ENCODE measurements at regions not wholly inside any gene's neighbourhood (a gene's known extent, or its start where the extent isn't known, plus 50 kb on each side); places are given as distances from the start of the nearest gene placed in this dataset.

DNA sequence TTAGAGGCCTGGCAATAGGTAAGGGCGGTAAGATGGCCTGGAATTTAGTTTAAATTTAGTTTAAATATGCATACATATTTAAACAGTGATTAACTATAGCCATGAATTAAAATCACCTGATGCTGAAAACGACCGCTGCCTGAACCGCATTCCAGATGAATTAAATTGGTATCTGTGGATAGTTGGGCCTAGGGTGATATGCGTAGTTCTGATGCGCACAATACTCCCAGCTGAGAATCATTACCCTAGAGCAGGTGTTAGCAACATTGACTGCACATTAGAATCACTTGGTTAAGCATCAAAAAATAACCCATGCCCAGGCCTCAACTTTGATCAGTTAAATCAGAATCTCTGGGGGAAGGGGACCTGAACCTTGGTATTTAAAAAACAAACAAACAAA, 432.4 kb downstream of the GBA3 start:
- ChIA-PET CTCF (no interaction called here), POLR2A (ENCODE audit: unreplicated experiment) (no interaction called here)
- WGBS, 2 experiments (ENCODE audit: extremely low coverage in 2 of 2, insufficient read length in 1 of 2), result no CpG with 5 or more reads among the region's 6 CpGs
- H3K14ac ChIP-seq (replicated peaks; ENCODE audit: low read depth, low read length), result no peak overlapping the region
- H2AFZ ChIP-seq (replicated peaks; ENCODE audit: low read length, poor library complexity), result no peak overlapping the region
- no peak overlapping the region for H3K27ac ChIP-seq (ENCODE audit: insufficient read depth, low read length)
- ATAC-seq (ENCODE audit: low read depth) (no peak), DNase-seq (no peak)
- no peak overlapping the region for H2BK20ac ChIP-seq (ENCODE audit: low read depth, low read length)
- H4K91ac ChIP-seq (ENCODE audit: insufficient read depth, low read depth, low read length), result no peak overlapping the region
- in situ Hi-C loops (cut with MboI; ENCODE audit: low sequenced_read_pairs) (loop anchor here (25.0 kb wide), 1 partner anchor 1312 kb away; no protein-coding TSS in a partner anchor), dilution Hi-C loops (cut with HindIII; ENCODE audit: low sequenced_read_pairs, unreplicated experiment) (no loop called here), intact Hi-C loops (cut with micrococcal nuclease) (no loop called here)
- H4K20me1 ChIP-seq (ENCODE audit: insufficient read depth, low read length), result no peaks in the 10 kb centered on the region
- H3K9me3 ChIP-seq (ENCODE audit: control insufficient read depth, insufficient read depth, low read length), result no peaks in the 10 kb centered on the region
- no peak overlapping the region for H2BK120ac ChIP-seq (ENCODE audit: low read depth, low read length)
- H3K9ac ChIP-seq (ENCODE audit: low read depth, low read length), result no peak overlapping the region
- H3K4ac ChIP-seq (ENCODE audit: low read depth, low read length), result no peak overlapping the region
- H3K9me1 ChIP-seq (ENCODE audit: insufficient read depth, low read length), result no peaks in the 10 kb centered on the region
- no peaks in the 10 kb centered on the region for H3K36me3 ChIP-seq (ENCODE audit: control insufficient read depth, insufficient read depth, low read length)
- H3K4me3 ChIP-seq (ENCODE audit: insufficient read depth, low read depth, low read length), result no peak overlapping the region
- no TSS peak for BruUV-seq (replicated peaks)
- no peak overlapping the region for H4K5ac ChIP-seq (ENCODE audit: low read depth, low read length)
- H4K8ac ChIP-seq (ENCODE audit: low read depth in 2 of 2, low read length in 2 of 2), result no peak overlapping the region
- H2BK5ac ChIP-seq (ENCODE audit: low read depth, low read length, poor library complexity, severe bottlenecking), result no peak overlapping the region
- H3K4me2 ChIP-seq (ENCODE audit: low read depth, low read length), result no peak overlapping the region
- H3K79me1 ChIP-seq (ENCODE audit: low read depth in 1 of 2, low read length in 2 of 2), result no peaks in the 10 kb centered on the region
- TF ChIP-seq BHLHE40 (IDR thresholded peaks at IDR 0.05; ENCODE audit: low read depth, low read length) (no peak), USF2 (IDR thresholded peaks at IDR 0.05; ENCODE audit: low read depth, low read length) (no peak), CEBPB (IDR thresholded peaks at IDR 0.05; ENCODE audit: low read depth, low read length) (no peak), SMC3 (IDR thresholded peaks at IDR 0.05; ENCODE audit: low read depth, low read length) (no peak)
- H3K27me3 ChIP-seq (ENCODE audit: control insufficient read depth, insufficient read depth, low read length), result no peaks in the 10 kb centered on the region
- no peak overlapping the region for H3K56ac ChIP-seq (ENCODE audit: extremely low read depth, insufficient read depth, low read length)
- H2BK15ac ChIP-seq (ENCODE audit: low read depth, low read length), result no peak overlapping the region
- no peak overlapping the region for H3K23ac ChIP-seq (ENCODE audit: low read depth, low read length)
- H2AK9ac ChIP-seq (replicated peaks; ENCODE audit: low read depth, low read length, poor library complexity), result no peak overlapping the region
- no peak overlapping the region for H3K18ac ChIP-seq (ENCODE audit: low read depth, low read length)
- no peaks in the 10 kb centered on the region for H3K4me1 ChIP-seq (ENCODE audit: control insufficient read depth, insufficient read depth, low read length)
- no peak overlapping the region for H2AK5ac ChIP-seq (ENCODE audit: low read depth, low read length)
